Breast epithelium (tissue), 3 donors: ENCODE measurements at regions not wholly inside any gene's neighbourhood (a gene's known extent, or its start where the extent isn't known, plus 50 kb on each side); places are given as distances from the start of the nearest gene placed in this dataset.

ENCODE experiments used
- CTCF ChIP-seq, 3 donors: fragments of 450-650 bp; IDR thresholded peaks; one replicate each; pipeline ENCODE4 v1.5.1; 2016 to 2017; ENCODE audit warnings: antibody characterized with exemption in 3 of 3, mild to moderate bottlenecking in 3 of 3, moderate library complexity in 3 of 3
- POLR2A ChIP-seq: fragments of 450-650 bp; IDR thresholded peaks from one replicate; pipeline ENCODE4 v1.6.1; 2016; ENCODE audit warnings: antibody characterized with exemption, mild to moderate bottlenecking, moderate library complexity

GRCh38 chr12:124471828-124472227 is 95.6 kb downstream of the NCOR2 start:
- TF ChIP-seq POLR2A: no peak
- no peak for TF ChIP-seq CTCF (IDR thresholded peaks at IDR 0.05)
